Hematopoietic multipotent progenitor cell treated with erythropoietin and hydrocortisone succinate and interleukin-3 and kit ligand, for 8 days (in vitro differentiated cells): ENCODE measurements at regions not wholly inside any gene's neighbourhood (a gene's known extent, or its start where the extent isn't known, plus 50 kb on each side); places are given as distances from the start of the nearest gene placed in this dataset.
"Not testable (repeated sequence)": the region's sequence is repeated elsewhere in the genome, so short reads cannot be mapped to it uniquely, and the experiment has no call there.

ENCODE experiments used
- DNase-seq: peaks from one replicate; pipeline ENCODE4 v3.0.0-alpha.2; 2015

GRCh38 chr14:59126714-59127436 is 61.6 kb upstream of the DAAM1 start:
- peak; percentile 77 for DNase-seq

GRCh38 chr14:59127437-59127732 is 61.1 kb upstream of the DAAM1 start:
- no peak for DNase-seq

GRCh38 chr14:59130462-59130861 is 58.0 kb upstream of the DAAM1 start:
- no peak for DNase-seq

GRCh38 chr14:59131938-59132795 is 56.3 kb upstream of the DAAM1 start:
- no peak for DNase-seq

- no peak for DNase-seq
Observed at GRCh38 chr14:59132796-59133494, 55.5 kb upstream of the DAAM1 start.

- DNase-seq: no peak
Observed at GRCh38 chr14:59133709-59134108, 54.8 kb upstream of the DAAM1 start.

GRCh38 chr14:59134307-59134706 is 54.2 kb upstream of the DAAM1 start:
- no peak for DNase-seq

GRCh38 chr14:59137256-59137655 is 51.2 kb upstream of the DAAM1 start:
- no peak for DNase-seq

- not testable (repeated sequence) for DNase-seq
Observed at GRCh38 chr14:59138576-59138975, 49.9 kb upstream of the DAAM1 start.
